Mesenchymal stem cell (in vitro differentiated cells and primary cell): ENCODE measurements at regions not wholly inside any gene's neighbourhood (a gene's known extent, or its start where the extent isn't known, plus 50 kb on each side); places are given as distances from the start of the nearest gene placed in this dataset.

Experiments
- DNase-seq: peaks from one replicate; pipeline ENCODE4 v3.0.0-alpha.2; 2013
- H2AFZ ChIP-seq: one replicate; pipeline ENCODE4 v1.6.1; 2013; ENCODE audit warnings: low read depth, mild to moderate bottlenecking, control low read depth, inconsistent platforms, low read length, moderate library complexity
- H2AK5ac ChIP-seq: 2 replicates; pipeline ENCODE4 v1.6.1; 2013; ENCODE audit warnings: low read length, moderate library complexity, mild to moderate bottlenecking, inconsistent platforms; ENCODE audit not compliant: severe bottlenecking
- H2BK120ac ChIP-seq: one replicate; pipeline ENCODE4 v1.6.1; 2013; ENCODE audit warnings: low read depth, mild to moderate bottlenecking, inconsistent platforms, low read length, moderate library complexity
- H2BK12ac ChIP-seq, 2 experiments: one replicate each; pipeline ENCODE4 v1.6.1; 2013; ENCODE audit warnings: inconsistent platforms in 2 of 2, low read length in 2 of 2, mild to moderate bottlenecking in 2 of 2, moderate library complexity in 2 of 2, control low read depth in 1 of 2
- H2BK15ac ChIP-seq: one replicate; pipeline ENCODE4 v1.6.1; 2013; ENCODE audit warnings: mild to moderate bottlenecking, low read depth, inconsistent platforms; ENCODE audit not compliant: poor library complexity, severe bottlenecking
- H2BK5ac ChIP-seq: 2 replicates; pipeline ENCODE4 v1.6.1; 2013; ENCODE audit warnings: low read depth, mild to moderate bottlenecking, low read length, control low read depth, inconsistent platforms; ENCODE audit not compliant: poor library complexity, severe bottlenecking
- H3K14ac ChIP-seq, 2 experiments: one replicate each; pipeline ENCODE4 v1.6.1; 2013; ENCODE audit warnings: inconsistent platforms in 2 of 2, low read length in 2 of 2, control low read depth in 1 of 2, mild to moderate bottlenecking in 1 of 2, moderate library complexity in 1 of 2
- H3K18ac ChIP-seq, 2 experiments: one replicate each; pipeline ENCODE4 v1.6.1; 2013; ENCODE audit warnings: inconsistent platforms in 2 of 2, low read length in 2 of 2, control low read depth in 1 of 2, low read depth in 1 of 2, mild to moderate bottlenecking in 1 of 2
- H3K23ac ChIP-seq, 2 experiments: one replicate each; pipeline ENCODE4 v1.6.1; 2013; ENCODE audit warnings: inconsistent platforms in 2 of 2, low read length in 2 of 2, mild to moderate bottlenecking in 2 of 2, moderate library complexity in 2 of 2, control low read depth in 1 of 2
- H3K27ac ChIP-seq: 2 replicates; pipeline ENCODE4 v1.5.1; 2013; ENCODE audit warnings: mild to moderate bottlenecking, moderate library complexity, low read length, control low read depth, inconsistent platforms; ENCODE audit not compliant: poor library complexity, severe bottlenecking
- H3K27me3 ChIP-seq, 2 experiments: 2 replicates each; pipeline versions ENCODE4 v1.6.1 to v1.7.0; 2013; ENCODE audit warnings: low read length in 2 of 2, mild to moderate bottlenecking in 2 of 2, moderate library complexity in 2 of 2, control low read depth in 1 of 2, inconsistent platforms in 1 of 2; ENCODE audit not compliant: control insufficient read depth in 1 of 2, insufficient read depth in 1 of 2
- H3K36me3 ChIP-seq, 2 experiments: 2 replicates each; pipeline versions ENCODE4 v1.6.1 to v1.7.0; 2013; ENCODE audit warnings: low read length in 2 of 2, control low read depth in 1 of 2, inconsistent platforms in 1 of 2, low read depth in 1 of 2, mild to moderate bottlenecking in 1 of 2; ENCODE audit not compliant: insufficient read depth in 2 of 2, control insufficient read depth in 1 of 2
- H3K4ac ChIP-seq, 2 experiments: one replicate each; pipeline ENCODE4 v1.6.1; 2013; ENCODE audit warnings: inconsistent platforms in 2 of 2, low read length in 2 of 2, mild to moderate bottlenecking in 2 of 2, moderate library complexity in 2 of 2, control low read depth in 1 of 2, low read depth in 1 of 2
- H3K4me1 ChIP-seq: 2 replicates; pipeline ENCODE4 v1.6.1; 2013; ENCODE audit warnings: low read depth, low read length, control low read depth; ENCODE audit not compliant: control insufficient read depth, insufficient read depth
- H3K4me2 ChIP-seq: 2 replicates; pipeline ENCODE4 v1.6.1; 2013; ENCODE audit warnings: low read length, mild to moderate bottlenecking, inconsistent platforms; ENCODE audit not compliant: poor library complexity, severe bottlenecking
- H3K4me3 ChIP-seq, 2 experiments: 2 replicates each; pipeline versions ENCODE4 v1.5.1 to v1.7.0; 2013; ENCODE audit warnings: low read length in 2 of 2, mild to moderate bottlenecking in 2 of 2, control low read depth in 1 of 2, low read depth in 1 of 2; ENCODE audit not compliant: insufficient read depth in 1 of 2
- H3K79me1 ChIP-seq: replicated peaks from 2 replicates; pipeline ENCODE4 v1.6.1; 2013; ENCODE audit warnings: mild to moderate bottlenecking, control low read depth, low read length, inconsistent platforms; ENCODE audit not compliant: poor library complexity, severe bottlenecking
- H3K9ac ChIP-seq: 2 replicates; pipeline ENCODE4 v1.7.0; 2013; ENCODE audit warnings: mild to moderate bottlenecking, low read length, moderate library complexity
- H3K9me3 ChIP-seq: 2 replicates; pipeline ENCODE4 v1.7.0; 2013; ENCODE audit warnings: mild to moderate bottlenecking, low read length; ENCODE audit not compliant: control insufficient read depth
- H4K8ac ChIP-seq: one replicate; pipeline ENCODE4 v1.6.1; 2013; ENCODE audit warnings: inconsistent platforms, mild to moderate bottlenecking, low read length, moderate library complexity
- H4K91ac ChIP-seq: one replicate; pipeline ENCODE4 v1.6.1; 2013; ENCODE audit warnings: mild to moderate bottlenecking, low read length, inconsistent platforms
- WGBS: methylation state at CpG from one replicate; pipeline ENCODE4 v1.1.7; 2013; ENCODE audit warnings: mixed read lengths; 5-methylcytosine and 5-hydroxymethylcytosine counted together

- Histone ChIP-seq H3K4me1 (no peaks in the 10 kb centered on the region), H2AK5ac (no peak overlapping the region), H2BK120ac (no peak overlapping the region), H3K27me3 (no peaks in the 10 kb centered on the region), H3K23ac (no peak overlapping the region), H3K9ac (no peak overlapping the region), H3K4me3 (no peak overlapping the region), H3K4me2 (no peak overlapping the region), H3K79me1 (no peaks in the 10 kb centered on the region), H3K36me3 (no peaks in the 10 kb centered on the region), H4K91ac (no peak overlapping the region), H3K27ac (no peak overlapping the region), H2BK5ac (no peak overlapping the region), H3K9me3 (no peaks in the 10 kb centered on the region), H2BK12ac (no peak overlapping the region), H3K4ac (no peak overlapping the region), H3K18ac (no peak overlapping the region), H2BK15ac (no peak overlapping the region), H2AFZ (no peak overlapping the region), H4K8ac (no peak overlapping the region), H3K14ac (no peak overlapping the region)
- WGBS: no CpG with 5 or more reads among the region's 1 CpG
- no peak for DNase-seq
Measured at GRCh38 chrY:16060141-16060540, 1535.8 kb downstream of the NLGN4Y start.

GRCh38 chrY:16060686-16061085 lies 1536.4 kb downstream of the NLGN4Y start:
- H3K9me3 ChIP-seq: no peaks in the 10 kb centered on the region
- H3K4me1 ChIP-seq: no peaks in the 10 kb centered on the region
- H3K23ac ChIP-seq: no peak overlapping the region
- DNase-seq: no peak
- no peaks in the 10 kb centered on the region for H3K79me1 ChIP-seq
- no peak overlapping the region for H2BK15ac ChIP-seq
- H4K91ac ChIP-seq: no peak overlapping the region
- no peak overlapping the region for H2BK12ac ChIP-seq
- H4K8ac ChIP-seq: no peak overlapping the region
- no peak overlapping the region for H2BK5ac ChIP-seq
- H3K27me3 ChIP-seq: no peaks in the 10 kb centered on the region
- H3K4me2 ChIP-seq: no peak overlapping the region
- H2AK5ac ChIP-seq: no peak overlapping the region
- no peaks in the 10 kb centered on the region for H3K36me3 ChIP-seq
- no peak overlapping the region for H3K18ac ChIP-seq
- no peak overlapping the region for H3K27ac ChIP-seq
- H2AFZ ChIP-seq: no peak overlapping the region
- H3K4me3 ChIP-seq: no peak overlapping the region
- no peak overlapping the region for H3K4ac ChIP-seq
- H3K9ac ChIP-seq: no peak overlapping the region
- no peak overlapping the region for H3K14ac ChIP-seq
- H2BK120ac ChIP-seq: no peak overlapping the region

GRCh38 chrY:16071957-16072356 lies 1547.6 kb downstream of the NLGN4Y start:
- Histone ChIP-seq H2BK15ac (no peak overlapping the region), H3K14ac (no peak overlapping the region), H2AFZ (no peak overlapping the region), H2BK5ac (no peak overlapping the region), H3K4me1 (no peaks in the 10 kb centered on the region), H3K4me3 (no peak overlapping the region), H3K79me1 (no peaks in the 10 kb centered on the region), H3K27me3 (no peaks in the 10 kb centered on the region), H3K4ac (no peak overlapping the region), H4K91ac (no peak overlapping the region), H4K8ac (no peak overlapping the region), H3K4me2 (no peak overlapping the region), H3K9ac (no peak overlapping the region), H3K23ac (no peak overlapping the region), H2BK12ac (no peak overlapping the region), H2BK120ac (no peak overlapping the region), H2AK5ac (no peak overlapping the region), H3K36me3 (no peaks in the 10 kb centered on the region), H3K27ac (no peak overlapping the region), H3K9me3 (no peaks in the 10 kb centered on the region), H3K18ac (no peak overlapping the region)
- DNase-seq: no peak
- WGBS: 94% methylated on average over 3 of the region's 3 CpGs

- H3K36me3 ChIP-seq: no peaks in the 10 kb centered on the region
- no peak overlapping the region for H3K27ac ChIP-seq
- H3K4ac ChIP-seq: no peak overlapping the region
- H3K27me3 ChIP-seq: no peaks in the 10 kb centered on the region
- no CpG with 5 or more reads among the region's 1 CpG for WGBS
- no peak overlapping the region for H3K18ac ChIP-seq
- H3K23ac ChIP-seq: no peak overlapping the region
- no peaks in the 10 kb centered on the region for H3K79me1 ChIP-seq
- no peak overlapping the region for H2BK12ac ChIP-seq
- no peak overlapping the region for H2AK5ac ChIP-seq
- H3K9ac ChIP-seq: no peak overlapping the region
- H2AFZ ChIP-seq: no peak overlapping the region
- no peaks in the 10 kb centered on the region for H3K9me3 ChIP-seq
- no peak overlapping the region for H3K4me2 ChIP-seq
- no peak overlapping the region for H4K8ac ChIP-seq
- H2BK15ac ChIP-seq: no peak overlapping the region
- H2BK5ac ChIP-seq: no peak overlapping the region
- DNase-seq: peak; percentile 46
- H2BK120ac ChIP-seq: no peak overlapping the region
- H3K4me3 ChIP-seq: no peak overlapping the region
- no peak overlapping the region for H4K91ac ChIP-seq
- no peaks in the 10 kb centered on the region for H3K4me1 ChIP-seq
- no peak overlapping the region for H3K14ac ChIP-seq
Measured at GRCh38 chrY:16075701-16076100, 1551.4 kb downstream of the NLGN4Y start.
